ENCODE measurements at regions not wholly inside any gene's neighbourhood (a gene's known extent, or its start where the extent isn't known, plus 50 kb on each side); places are given as distances from the start of the nearest gene placed in this dataset.
"Not testable (repeated sequence)": the region's sequence is repeated elsewhere in the genome, so short reads cannot be mapped to it uniquely, and the experiment has no call there.

GRCh38 chr3:165635791-165636683 lies 201.2 kb downstream of the BCHE start:
- DNase-seq (ENCODE audit: low read depth, low spot score) = no peak

GRCh38 chr3:165624761-165625160 lies 212.5 kb downstream of the BCHE start:
- DNase-seq (ENCODE audit: low read depth, low spot score) = peak; percentile 3

- DNase-seq (ENCODE audit: low read depth, low spot score) = no peak
These were observed 214.9 kb downstream of the BCHE start for GRCh38 chr3:165622356-165622755.

- no peak for DNase-seq (ENCODE audit: low read depth, low spot score)
These were observed 218.2 kb downstream of the BCHE start for GRCh38 chr3:165619069-165619468.

GRCh38 chr3:165617134-165617533 lies 220.1 kb downstream of the BCHE start:
- DNase-seq (ENCODE audit: low read depth, low spot score) = no peak

GRCh38 chr3:165614337-165614736 lies 222.9 kb downstream of the BCHE start:
- no peak for DNase-seq (ENCODE audit: low read depth, low spot score)

GRCh38 chr3:165613014-165613413 lies 224.2 kb downstream of the BCHE start:
- no peak for DNase-seq (ENCODE audit: low read depth, low spot score)

- no peak for DNase-seq (ENCODE audit: low read depth, low spot score)
These were observed 230.0 kb downstream of the BCHE start for GRCh38 chr3:165607221-165607620.

GRCh38 chr3:165603196-165603595 lies 234.0 kb downstream of the BCHE start:
- DNase-seq (ENCODE audit: low read depth, low spot score) = no peak

GRCh38 chr3:165572566-165572965 lies 264.7 kb downstream of the BCHE start:
- DNase-seq (ENCODE audit: low read depth, low spot score) = not testable (repeated sequence)

- DNase-seq (ENCODE audit: low read depth, low spot score) = no peak
These were observed 268.2 kb downstream of the BCHE start for GRCh38 chr3:165568907-165569462.

GRCh38 chr3:165555785-165556184 lies 281.4 kb downstream of the BCHE start:
- no peak for DNase-seq (ENCODE audit: low read depth, low spot score)

- no peak for DNase-seq (ENCODE audit: low read depth, low spot score)
These were observed 283.9 kb downstream of the BCHE start for GRCh38 chr3:165553371-165553770.

- no peak for DNase-seq (ENCODE audit: low read depth, low spot score)
These were observed 287.6 kb downstream of the BCHE start for GRCh38 chr3:165549665-165550064.

GRCh38 chr3:165549037-165549436 lies 288.2 kb downstream of the BCHE start:
- no peak for DNase-seq (ENCODE audit: low read depth, low spot score)

- no peak for DNase-seq (ENCODE audit: low read depth, low spot score)
These were observed 292.2 kb downstream of the BCHE start for GRCh38 chr3:165545059-165545458.

- no peak for DNase-seq (ENCODE audit: low read depth, low spot score)
These were observed 292.8 kb downstream of the BCHE start for GRCh38 chr3:165544432-165544831.

GRCh38 chr3:165538166-165538565 lies 299.1 kb downstream of the BCHE start:
- DNase-seq (ENCODE audit: low read depth, low spot score) = no peak

- no peak for DNase-seq (ENCODE audit: low read depth, low spot score)
These were observed 304.4 kb downstream of the BCHE start for GRCh38 chr3:165532851-165533250.

GRCh38 chr3:165529451-165529850 lies 307.8 kb downstream of the BCHE start:
- no peak for DNase-seq (ENCODE audit: low read depth, low spot score)

- DNase-seq (ENCODE audit: low read depth, low spot score) = peak; percentile 5
These were observed 310.9 kb downstream of the BCHE start for GRCh38 chr3:165526367-165526766.

GRCh38 chr3:165523801-165524200 lies 313.4 kb downstream of the BCHE start:
- no peak for DNase-seq (ENCODE audit: low read depth, low spot score)

- DNase-seq (ENCODE audit: low read depth, low spot score) = no peak
These were observed 314.8 kb downstream of the BCHE start for GRCh38 chr3:165522386-165522785.

All from ELF-1 (cell line).